BE2C (cell line): ENCODE measurements at regions not wholly inside any gene's neighbourhood (a gene's known extent, or its start where the extent isn't known, plus 50 kb on each side); places are given as distances from the start of the nearest gene placed in this dataset.

Source experiments
- DNase-seq: peaks from one replicate; pipeline ENCODE4 v3.0.0-alpha.2; 2020
- H3K27me3 ChIP-seq: fragments of 250-450 bp; sonication (Bioruptor Pico); 2 replicates; pipeline ENCODE4 v1.5.1; 2020; ENCODE audit warnings: mild to moderate bottlenecking
- H3K36me3 ChIP-seq: fragments of 250-450 bp; sonication (Bioruptor Pico); 2 replicates; pipeline ENCODE4 v1.5.1; 2020; ENCODE audit warnings: mild to moderate bottlenecking
- H3K4me1 ChIP-seq: fragments of 250-450 bp; sonication (Bioruptor Pico); 2 replicates; pipeline ENCODE4 v1.5.1; 2020
- H3K4me3 ChIP-seq: 2 replicates; pipeline ENCODE4 v1.5.1; 2011; ENCODE audit warnings: low read depth, low read length
- H3K9me3 ChIP-seq: fragments of 250-450 bp; sonication (Bioruptor Pico); 2 replicates; pipeline ENCODE4 v1.5.1; 2020
- TF ChIP-seq, protein P1 (sequence below): IDR thresholded peaks from 2 replicates; pipeline ENCODE4 v1.5.1; 2012; ENCODE audit warnings: mild to moderate bottlenecking, low read depth, low read length

DNA sequence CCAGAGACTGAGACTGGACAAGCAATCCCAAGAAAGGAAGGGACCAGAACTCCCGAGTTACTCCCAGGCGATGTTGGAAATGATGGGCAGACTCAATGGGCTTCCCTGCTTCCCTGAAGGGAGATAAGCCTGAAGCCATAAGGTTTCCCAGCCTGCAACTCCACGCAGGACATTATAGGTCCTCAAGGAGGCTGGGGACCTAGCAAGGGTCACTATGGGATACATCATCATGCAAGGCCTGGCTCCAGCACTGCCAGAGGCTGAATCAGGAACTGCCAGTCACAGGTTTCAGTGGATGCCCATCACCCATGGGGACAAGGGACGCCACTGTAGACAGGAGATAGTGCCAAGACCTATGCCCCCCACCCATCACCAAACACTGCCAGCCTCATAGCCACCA, 338.7 kb downstream of the IRS2 start:
- no peak for DNase-seq
- no peaks in the 10 kb centered on the region for H3K36me3 ChIP-seq
- TF ChIP-seq, protein P1, sequence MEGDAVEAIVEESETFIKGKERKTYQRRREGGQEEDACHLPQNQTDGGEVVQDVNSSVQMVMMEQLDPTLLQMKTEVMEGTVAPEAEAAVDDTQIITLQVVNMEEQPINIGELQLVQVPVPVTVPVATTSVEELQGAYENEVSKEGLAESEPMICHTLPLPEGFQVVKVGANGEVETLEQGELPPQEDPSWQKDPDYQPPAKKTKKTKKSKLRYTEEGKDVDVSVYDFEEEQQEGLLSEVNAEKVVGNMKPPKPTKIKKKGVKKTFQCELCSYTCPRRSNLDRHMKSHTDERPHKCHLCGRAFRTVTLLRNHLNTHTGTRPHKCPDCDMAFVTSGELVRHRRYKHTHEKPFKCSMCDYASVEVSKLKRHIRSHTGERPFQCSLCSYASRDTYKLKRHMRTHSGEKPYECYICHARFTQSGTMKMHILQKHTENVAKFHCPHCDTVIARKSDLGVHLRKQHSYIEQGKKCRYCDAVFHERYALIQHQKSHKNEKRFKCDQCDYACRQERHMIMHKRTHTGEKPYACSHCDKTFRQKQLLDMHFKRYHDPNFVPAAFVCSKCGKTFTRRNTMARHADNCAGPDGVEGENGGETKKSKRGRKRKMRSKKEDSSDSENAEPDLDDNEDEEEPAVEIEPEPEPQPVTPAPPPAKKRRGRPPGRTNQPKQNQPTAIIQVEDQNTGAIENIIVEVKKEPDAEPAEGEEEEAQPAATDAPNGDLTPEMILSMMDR, result no peak
- no peak overlapping the region for H3K4me3 ChIP-seq
- H3K9me3 ChIP-seq, result no peaks in the 10 kb centered on the region
- no peaks in the 10 kb centered on the region for H3K27me3 ChIP-seq
- no peaks in the 10 kb centered on the region for H3K4me1 ChIP-seq

DNA sequence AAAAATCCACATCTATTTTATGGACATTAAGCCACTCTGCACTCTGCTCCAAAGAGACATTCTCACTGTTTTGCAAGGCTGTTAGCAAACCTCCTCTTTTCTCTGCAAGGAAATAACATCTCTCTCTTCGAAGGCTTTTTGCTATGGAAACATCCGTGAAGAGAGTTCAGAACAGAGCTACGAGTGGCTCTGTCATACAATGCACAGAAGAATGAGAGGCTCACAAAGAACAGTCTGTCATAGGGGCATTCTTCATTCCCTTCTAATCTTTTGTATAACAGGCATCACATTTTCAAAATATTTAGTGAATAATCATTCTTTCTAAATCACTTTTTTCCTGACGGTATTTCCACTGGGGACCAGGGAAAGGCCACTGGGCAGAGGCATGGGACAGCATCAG, 346.1 kb downstream of the IRS2 start:
- TF ChIP-seq, protein P1, result no peak
- H3K4me3 ChIP-seq, result no peak overlapping the region
- H3K36me3 ChIP-seq, result no peaks in the 10 kb centered on the region
- H3K4me1 ChIP-seq, result no peaks in the 10 kb centered on the region
- no peaks in the 10 kb centered on the region for H3K27me3 ChIP-seq
- no peak for DNase-seq
- no peaks in the 10 kb centered on the region for H3K9me3 ChIP-seq

DNA sequence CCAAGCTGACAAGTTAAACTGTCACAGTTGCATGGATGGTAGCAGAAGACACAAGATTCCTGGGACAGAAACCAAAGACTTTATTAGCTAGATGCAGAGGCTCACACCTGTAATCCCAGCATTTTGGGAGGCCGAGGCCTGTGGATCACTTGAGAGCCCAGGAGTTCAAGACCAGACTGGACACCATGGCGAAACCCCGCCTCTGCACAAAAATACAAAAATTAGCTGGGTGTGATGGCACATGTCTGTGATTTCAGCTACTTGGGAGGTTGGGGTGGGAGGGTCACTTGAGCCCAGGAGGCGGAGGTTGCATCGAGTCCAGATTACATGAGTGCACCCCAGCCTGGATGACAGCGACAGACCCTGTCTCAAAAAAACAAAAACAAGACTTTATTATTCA, 346.6 kb downstream of the IRS2 start:
- H3K9me3 ChIP-seq, result no peaks in the 10 kb centered on the region
- DNase-seq, result no peak
- TF ChIP-seq, protein P1, result no peak
- H3K27me3 ChIP-seq, result no peaks in the 10 kb centered on the region
- H3K4me3 ChIP-seq, result no peak overlapping the region
- H3K4me1 ChIP-seq, result no peaks in the 10 kb centered on the region
- H3K36me3 ChIP-seq, result no peaks in the 10 kb centered on the region

DNA sequence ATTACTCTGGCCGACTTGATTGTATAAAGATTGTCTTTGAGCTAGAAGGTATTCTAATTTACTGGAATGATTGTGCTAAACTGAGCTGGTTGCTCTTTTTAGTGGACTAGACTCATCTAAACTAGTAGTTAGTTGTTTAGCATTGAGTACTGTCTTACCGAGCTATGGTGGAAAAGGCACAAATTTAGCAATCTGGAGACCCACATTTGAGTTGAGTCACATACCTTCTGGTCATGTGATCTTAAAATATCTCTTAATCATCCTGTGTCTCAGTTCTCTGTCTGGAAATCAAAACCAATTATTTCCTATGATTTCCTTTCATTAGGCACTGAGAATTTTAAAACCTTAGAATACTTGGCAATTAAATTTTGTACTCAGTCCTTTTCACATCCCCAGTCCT, 349.5 kb downstream of the IRS2 start:
- H3K4me1 ChIP-seq, result no peaks in the 10 kb centered on the region
- H3K27me3 ChIP-seq, result no peaks in the 10 kb centered on the region
- no peak overlapping the region for H3K4me3 ChIP-seq
- no peak for DNase-seq
- peaks cover 8% of the 10 kb centered on the region; the same call in 1 of the 2 replicates for H3K9me3 ChIP-seq
- H3K36me3 ChIP-seq, result no peaks in the 10 kb centered on the region
- TF ChIP-seq, protein P1, result no peak

DNA sequence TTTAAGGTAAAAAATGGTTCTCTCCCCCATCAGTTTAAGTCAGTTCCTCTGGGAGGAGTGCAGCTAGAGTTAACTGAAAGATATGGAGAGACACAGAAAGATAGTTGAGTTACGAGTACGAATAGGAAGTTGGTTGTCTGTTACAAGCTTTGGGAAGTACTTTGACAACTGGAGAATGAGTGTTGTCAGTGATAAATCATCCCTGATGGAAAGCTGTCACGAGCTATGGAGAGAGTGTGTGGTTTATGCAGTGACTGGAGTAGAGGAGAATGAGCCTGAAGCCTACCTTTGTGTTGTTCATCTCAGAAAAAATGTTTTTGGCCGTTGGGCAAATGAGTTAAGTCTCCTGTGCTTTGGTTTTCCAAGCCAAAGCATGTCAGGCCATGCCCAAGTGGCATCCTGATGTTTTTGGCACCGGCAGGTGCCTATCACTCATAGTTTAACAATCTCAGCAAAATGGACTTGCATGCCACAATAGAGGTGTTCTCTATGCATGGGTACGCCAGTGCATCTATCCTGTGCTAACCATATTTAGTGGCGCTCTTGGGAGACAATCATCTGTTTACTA, 350.2 kb downstream of the IRS2 start:
- Histone ChIP-seq H3K4me1 (no peaks in the 10 kb centered on the region), H3K36me3 (no peaks in the 10 kb centered on the region), H3K9me3 (peaks cover 8% of the 10 kb centered on the region; the same call in 1 of the 2 replicates), H3K27me3 (no peaks in the 10 kb centered on the region), H3K4me3 (no peak overlapping the region)
- TF ChIP-seq, protein P1, result no peak
- DNase-seq, result no peak

DNA sequence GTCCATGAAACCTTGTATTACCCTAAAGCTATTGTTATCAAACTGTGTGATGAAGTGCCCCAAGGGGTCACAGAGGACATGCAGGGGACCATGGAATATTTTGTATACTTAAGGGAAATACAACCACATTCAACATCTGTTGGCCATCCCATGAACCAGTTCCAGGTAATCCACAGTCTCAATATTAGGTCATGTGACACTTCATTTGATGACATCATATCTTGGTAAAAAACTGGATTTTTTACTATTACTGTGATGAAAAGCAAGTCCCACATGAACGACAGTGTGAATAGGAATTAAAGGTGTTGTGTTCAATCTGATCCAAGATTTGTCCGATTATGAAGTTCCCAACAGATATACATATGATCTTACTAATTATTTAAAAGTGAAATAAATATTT, 355.2 kb downstream of the IRS2 start:
- TF ChIP-seq, protein P1, result no peak
- no peak overlapping the region for H3K4me3 ChIP-seq
- DNase-seq, result no peak
- no peaks in the 10 kb centered on the region for H3K4me1 ChIP-seq
- H3K9me3 ChIP-seq, result peaks cover 8% of the 10 kb centered on the region; the same call in 1 of the 2 replicates
- H3K27me3 ChIP-seq, result no peaks in the 10 kb centered on the region
- no peaks in the 10 kb centered on the region for H3K36me3 ChIP-seq
